ENCODE measurements at regions not wholly inside any gene's neighbourhood (a gene's known extent, or its start where the extent isn't known, plus 50 kb on each side); places are given as distances from the start of the nearest gene placed in this dataset.

DNA sequence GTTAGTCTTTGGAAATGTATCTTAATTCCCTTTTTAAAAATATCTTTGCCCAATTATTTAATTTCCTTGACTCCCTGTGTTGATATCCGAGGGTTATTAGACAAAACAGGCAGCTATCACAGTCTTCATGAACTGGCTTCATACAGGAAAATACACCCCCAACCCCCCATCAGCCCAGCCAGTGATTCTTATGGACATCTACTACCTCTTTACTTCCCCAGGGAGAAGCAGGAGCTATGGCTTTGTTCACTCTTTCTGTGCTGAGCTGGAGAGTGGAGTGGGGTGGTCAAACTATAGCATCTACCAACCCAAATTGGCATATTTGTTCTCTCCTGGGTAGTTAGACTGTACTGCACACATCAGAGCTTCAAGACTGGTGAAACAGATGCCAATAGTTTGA, 134.4 kb upstream of the SLC38A2 start:
- Histone ChIP-seq H3K4me3 (no peak overlapping the region), H3K27me3 (replicated peaks; ENCODE audit: insufficient read depth) (no peaks in the 10 kb centered on the region), H3K4me1 (replicated peaks) (no peaks in the 10 kb centered on the region), H3K36me3 (no peaks in the 10 kb centered on the region), H3K27ac (no peak overlapping the region), H3K9me3 (no peaks in the 10 kb centered on the region)
- intact Hi-C loops (cut with DNase I) = no loop called here
- no peak for DNase-seq (ENCODE audit: low spot score)
- 93% methylated on average over 1 of the region's 1 CpG for WGBS
- TF ChIP-seq POLR2A (IDR thresholded peaks at IDR 0.05) (no peak), POLR2AphosphoS5 (IDR thresholded peaks at IDR 0.05) (no peak), CTCF (IDR thresholded peaks at IDR 0.05) (no peak)

- WGBS = 93% methylated on average over 2 of the region's 2 CpGs
These were observed 133.6 kb upstream of the SLC38A2 start for GRCh38 chr12:46506198-46506597.

GRCh38 chr12:46504494-46504893, 131.9 kb upstream of the SLC38A2 start:
- Histone ChIP-seq H3K9me3 (no peaks in the 10 kb centered on the region), H3K27ac (no peak overlapping the region), H3K36me3 (no peaks in the 10 kb centered on the region), H3K4me3 (no peak overlapping the region), H3K27me3 (replicated peaks; ENCODE audit: insufficient read depth) (no peaks in the 10 kb centered on the region), H3K4me1 (replicated peaks) (no peaks in the 10 kb centered on the region)
- intact Hi-C loops (cut with DNase I) = no loop called here
- 56% methylated on average over 1 of the region's 1 CpG for WGBS
- no peak for DNase-seq (ENCODE audit: low spot score)
- no peak for TF ChIP-seq POLR2A (IDR thresholded peaks at IDR 0.05)
- TF ChIP-seq POLR2AphosphoS5 (IDR thresholded peaks at IDR 0.05) = no peak
- TF ChIP-seq CTCF (IDR thresholded peaks at IDR 0.05) = no peak

More at GRCh38 chr12:46506198-46506597, 133.6 kb upstream of the SLC38A2 start:
- Histone ChIP-seq H3K4me3 (no peak overlapping the region), H3K36me3 (no peaks in the 10 kb centered on the region), H3K9me3 (no peaks in the 10 kb centered on the region), H3K4me1 (replicated peaks) (no peaks in the 10 kb centered on the region), H3K27me3 (replicated peaks; ENCODE audit: insufficient read depth) (no peaks in the 10 kb centered on the region), H3K27ac (no peak overlapping the region)
- no peak for DNase-seq (ENCODE audit: low spot score)
- no peak for TF ChIP-seq POLR2A (IDR thresholded peaks at IDR 0.05)
- TF ChIP-seq CTCF (IDR thresholded peaks at IDR 0.05) = no peak
- TF ChIP-seq POLR2AphosphoS5 (IDR thresholded peaks at IDR 0.05) = no peak
- intact Hi-C loops (cut with DNase I) = no loop called here

GRCh38 chr12:46503637-46504175, 131.1 kb upstream of the SLC38A2 start:
- TF ChIP-seq POLR2A (IDR thresholded peaks at IDR 0.05) (no peak), POLR2AphosphoS5 (IDR thresholded peaks at IDR 0.05) (no peak), CTCF (IDR thresholded peaks at IDR 0.05) (no peak)
- no peak for DNase-seq (ENCODE audit: low spot score)
- Histone ChIP-seq H3K4me3 (no peak overlapping the region), H3K9me3 (no peaks in the 10 kb centered on the region), H3K36me3 (no peaks in the 10 kb centered on the region), H3K27ac (no peak overlapping the region), H3K4me1 (replicated peaks) (no peaks in the 10 kb centered on the region), H3K27me3 (replicated peaks; ENCODE audit: insufficient read depth) (no peaks in the 10 kb centered on the region)
- WGBS = 72% methylated on average over 1 of the region's 1 CpG
- intact Hi-C loops (cut with DNase I) = no loop called here

DNA sequence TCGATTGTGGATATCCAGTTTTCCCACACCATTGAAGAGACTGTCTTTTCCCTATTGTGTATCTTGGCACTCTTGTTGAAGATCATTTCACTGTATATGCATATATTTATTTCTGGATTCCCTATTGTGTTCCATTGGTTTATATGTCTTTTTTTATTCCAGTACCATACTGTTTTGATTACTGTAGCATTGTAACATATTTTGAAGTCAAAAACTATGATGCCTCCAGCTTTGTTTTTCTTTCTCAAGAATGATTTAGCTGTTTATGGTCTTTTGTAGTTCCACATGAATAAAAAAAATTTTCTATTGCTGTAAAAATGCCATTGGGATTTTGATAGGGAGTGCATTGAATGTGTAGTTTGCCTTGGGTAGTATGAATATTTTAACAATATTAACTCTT, 128.1 kb upstream of the SLC38A2 start:
- H3K9me3 ChIP-seq = no peaks in the 10 kb centered on the region
- 92% methylated on average over 1 of the region's 1 CpG for WGBS
- no peaks in the 10 kb centered on the region for H3K4me1 ChIP-seq (replicated peaks)
- no peak for DNase-seq (ENCODE audit: low spot score)
- H3K4me3 ChIP-seq = no peak overlapping the region
- intact Hi-C loops (cut with DNase I) = no loop called here
- TF ChIP-seq POLR2AphosphoS5 (IDR thresholded peaks at IDR 0.05) (no peak), CTCF (IDR thresholded peaks at IDR 0.05) (no peak), POLR2A (IDR thresholded peaks at IDR 0.05) (no peak)
- no peaks in the 10 kb centered on the region for H3K27me3 ChIP-seq (replicated peaks; ENCODE audit: insufficient read depth)
- no peak overlapping the region for H3K27ac ChIP-seq
- H3K36me3 ChIP-seq = no peaks in the 10 kb centered on the region
